HT-29 (cell line): ENCODE measurements at regions not wholly inside any gene's neighbourhood (a gene's known extent, or its start where the extent isn't known, plus 50 kb on each side); places are given as distances from the start of the nearest gene placed in this dataset.
"Not testable (repeated sequence)": the region's sequence is repeated elsewhere in the genome, so short reads cannot be mapped to it uniquely, and the experiment has no call there.

Source experiments
- DNase-seq: peaks from one replicate; pipeline ENCODE4 v3.0.0-alpha.2; 2015; ENCODE audit warnings: low spot score

- no peak for DNase-seq
Measured at GRCh38 chr15:69760258-69760845, 307.7 kb downstream of the RPLP1 start.

GRCh38 chr15:69760890-69761568 lies 308.4 kb downstream of the RPLP1 start:
- peak; percentile 46 for DNase-seq

- no peak for DNase-seq
Measured at GRCh38 chr15:69762373-69763148, 309.9 kb downstream of the RPLP1 start.

- DNase-seq: no peak
Measured at GRCh38 chr15:69763831-69764230, 311.2 kb downstream of the RPLP1 start.

- DNase-seq: peak; percentile 19
Measured at GRCh38 chr15:69766156-69766555, 313.5 kb downstream of the RPLP1 start.

- DNase-seq: no peak
Measured at GRCh38 chr15:69767191-69767590, 314.6 kb downstream of the RPLP1 start.

- DNase-seq: not testable (repeated sequence)
Measured at GRCh38 chr15:69769336-69769735, 316.7 kb downstream of the RPLP1 start.

- not testable (repeated sequence) for DNase-seq
Measured at GRCh38 chr15:69774258-69774657, 321.6 kb downstream of the RPLP1 start.

- not testable (repeated sequence) for DNase-seq
Measured at GRCh38 chr15:69774711-69775110, 322.1 kb downstream of the RPLP1 start.

GRCh38 chr15:69777356-69777755 lies 320.4 kb downstream of the TLE3 start:
- no peak for DNase-seq

GRCh38 chr15:69780374-69780773 lies 317.3 kb downstream of the TLE3 start:
- no peak for DNase-seq

- no peak for DNase-seq
Measured at GRCh38 chr15:69780981-69781380, 316.7 kb downstream of the TLE3 start.

- DNase-seq: no peak
Measured at GRCh38 chr15:69781411-69782125, 316.1 kb downstream of the TLE3 start.

- DNase-seq: no peak
Measured at GRCh38 chr15:69782139-69782658, 315.5 kb downstream of the TLE3 start.

GRCh38 chr15:69782809-69783208 lies 314.9 kb downstream of the TLE3 start:
- peak; percentile 27 for DNase-seq

- no peak for DNase-seq
Measured at GRCh38 chr15:69783211-69783610, 314.5 kb downstream of the TLE3 start.

GRCh38 chr15:69784798-69785566 lies 312.7 kb downstream of the TLE3 start:
- no peak for DNase-seq

- DNase-seq: no peak
Measured at GRCh38 chr15:69786136-69786701, 311.5 kb downstream of the TLE3 start.

- no peak for DNase-seq
Measured at GRCh38 chr15:69787791-69788190, 309.9 kb downstream of the TLE3 start.

GRCh38 chr15:69789648-69790393 lies 307.9 kb downstream of the TLE3 start:
- no peak for DNase-seq
